ENCODE measurements at regions not wholly inside any gene's neighbourhood (a gene's known extent, or its start where the extent isn't known, plus 50 kb on each side); places are given as distances from the start of the nearest gene placed in this dataset.

GRCh38 chr6:156449569-156449968, 327.6 kb upstream of the ARID1B start:
- no peak overlapping the region for H3K4me3 ChIP-seq (replicated peaks; ENCODE audit: low read depth, low read length)
- DNase-seq (ENCODE audit: low read depth): no peak
- no peak for TF ChIP-seq CTCF (IDR thresholded peaks at IDR 0.05; ENCODE audit: low read length, missing control alignments)

GRCh38 chr6:156449128-156449527, 328.1 kb upstream of the ARID1B start:
- no peak for DNase-seq (ENCODE audit: low read depth)
- H3K4me3 ChIP-seq (replicated peaks; ENCODE audit: low read depth, low read length): no peak overlapping the region

GRCh38 chr6:156448579-156448978, 328.6 kb upstream of the ARID1B start:
- H3K4me3 ChIP-seq (replicated peaks; ENCODE audit: low read depth, low read length): no peak overlapping the region
- DNase-seq (ENCODE audit: low read depth): no peak
- TF ChIP-seq CTCF (IDR thresholded peaks at IDR 0.05; ENCODE audit: low read length, missing control alignments): no peak

More at GRCh38 chr6:156449128-156449527, 328.1 kb upstream of the ARID1B start:
- no peak for TF ChIP-seq CTCF (IDR thresholded peaks at IDR 0.05; ENCODE audit: low read length, missing control alignments)

GRCh38 chr6:156440688-156441087, 336.5 kb upstream of the ARID1B start:
- no peak for TF ChIP-seq CTCF (IDR thresholded peaks at IDR 0.05; ENCODE audit: low read length, missing control alignments)
- no peak overlapping the region for H3K4me3 ChIP-seq (replicated peaks; ENCODE audit: low read depth, low read length)
- DNase-seq (ENCODE audit: low read depth): no peak

GRCh38 chr6:156438350-156438923, 338.7 kb upstream of the ARID1B start:
- DNase-seq (ENCODE audit: low read depth): no peak
- no peak overlapping the region for H3K4me3 ChIP-seq (replicated peaks; ENCODE audit: low read depth, low read length)
- TF ChIP-seq CTCF (IDR thresholded peaks at IDR 0.05; ENCODE audit: low read length, missing control alignments): no peak

GRCh38 chr6:156437121-156437879, 339.9 kb upstream of the ARID1B start:
- TF ChIP-seq CTCF (IDR thresholded peaks at IDR 0.05; ENCODE audit: low read length, missing control alignments): no peak
- no peak for DNase-seq (ENCODE audit: low read depth)
- H3K4me3 ChIP-seq (replicated peaks; ENCODE audit: low read depth, low read length): no peak overlapping the region

GRCh38 chr6:156434795-156435190, 342.4 kb upstream of the ARID1B start:
- DNase-seq (ENCODE audit: low read depth): no peak
- TF ChIP-seq CTCF (IDR thresholded peaks at IDR 0.05; ENCODE audit: low read length, missing control alignments): no peak
- H3K4me3 ChIP-seq (replicated peaks; ENCODE audit: low read depth, low read length): no peak overlapping the region
